ENCODE measurements at regions not wholly inside any gene's neighbourhood (a gene's known extent, or its start where the extent isn't known, plus 50 kb on each side); places are given as distances from the start of the nearest gene placed in this dataset.

DNA sequence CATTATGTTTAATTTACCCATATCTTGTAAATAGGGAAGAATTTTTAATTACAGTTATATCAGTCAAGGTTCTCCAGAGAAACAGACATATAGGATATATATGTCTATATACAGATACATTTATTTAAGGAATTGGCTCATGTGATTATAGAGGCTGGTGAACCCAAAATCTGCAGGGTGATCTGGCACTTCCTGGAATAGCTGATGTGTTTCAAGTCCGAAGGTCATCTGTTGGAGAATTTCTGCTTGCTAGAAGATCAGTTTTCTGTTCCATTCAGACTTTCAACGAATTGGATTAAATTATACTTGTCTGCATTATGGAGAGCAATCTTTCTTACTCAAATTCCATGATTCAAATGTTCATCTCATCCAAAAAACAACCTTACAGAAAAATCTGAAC is 694.6 kb upstream of the DPPA4 start:
- Histone ChIP-seq H2BK20ac (ENCODE audit: low read depth, low read length, poor library complexity, severe bottlenecking) (no peak overlapping the region), H3K27ac (ENCODE audit: insufficient read length, low read depth, low read length) (no peak overlapping the region), H3K18ac (ENCODE audit: insufficient read length, low read depth, low read length) (no peak overlapping the region), H2BK120ac (ENCODE audit: low read depth, low read length, poor library complexity, severe bottlenecking) (no peak overlapping the region), H3K9me3 (ENCODE audit: control insufficient read depth, low read depth, low read length) (no peaks in the 10 kb centered on the region), H3K79me2 (ENCODE audit: insufficient read depth, low read length) (no peaks in the 10 kb centered on the region), H3K27me3 (ENCODE audit: insufficient read depth, low read length) (no peaks in the 10 kb centered on the region), H4K5ac (ENCODE audit: insufficient read length, low read depth, low read length) (no peak overlapping the region), H3K4me2 (ENCODE audit: insufficient read depth, insufficient read length, low read length) (no peak overlapping the region), H4K8ac (replicated peaks; ENCODE audit: insufficient read length, low read depth, low read length) (no peak overlapping the region), H3K4me1 (ENCODE audit: insufficient read depth, low read length) (no peaks in the 10 kb centered on the region), H3K23me2 (ENCODE audit: insufficient read length, low read depth, low read length, poor library complexity, severe bottlenecking) (no peaks in the 10 kb centered on the region), H3K56ac (ENCODE audit: insufficient read length, low read depth, low read length) (no peak overlapping the region), H2BK5ac (ENCODE audit: insufficient read length, low read length) (no peak overlapping the region), H3K4ac (ENCODE audit: low read depth, low read length) (no peak overlapping the region), H4K20me1 (ENCODE audit: control insufficient read depth, insufficient read depth, insufficient read length) (no peaks in the 10 kb centered on the region), H2BK12ac (ENCODE audit: insufficient read length, low read depth, low read length) (no peak overlapping the region), H3K9ac (ENCODE audit: extremely low read depth, insufficient read length, low read length) (no peak overlapping the region), H2AFZ (ENCODE audit: low read length) (no peak overlapping the region), H2AK5ac (ENCODE audit: insufficient read length, low read length) (no peak overlapping the region), H3T11ph (ENCODE audit: low read length) (no peak overlapping the region), H3K14ac (ENCODE audit: insufficient read depth, low read length) (no peak overlapping the region), H3K23ac (ENCODE audit: insufficient read length, low read depth, low read length) (no peak overlapping the region), H3K79me1 (ENCODE audit: insufficient read depth, low read depth, low read length, poor library complexity, severe bottlenecking) (no peaks in the 10 kb centered on the region), H2BK15ac (ENCODE audit: low read depth, low read length) (no peak overlapping the region), H4K91ac (ENCODE audit: insufficient read length, low read depth, low read length) (no peak overlapping the region)
- WGBS (ENCODE audit: extremely low coverage, insufficient read length, low lambda C conversion rate) = no CpG with 5 or more reads among the region's 2 CpGs
- Mint-ChIP-seq H3K27ac (no peak overlapping the region), H3K9me3 (peaks cover 2 to 4% of the 10 kb centered on the region in 2 experiments; a peak in 4 of 5 replicates), H3K4me3 (no peak overlapping the region), H3K4me1 (no peaks in the 10 kb centered on the region), H3K36me3 (ENCODE audit: insufficient read depth in 1 of 3, low read depth in 3 of 3) (peaks cover 0 to 1% (median 0%) of the 10 kb centered on the region in 3 experiments; a peak in 1 of 7 replicates), H3K27me3 (ENCODE audit: low read depth) (no peaks in the 10 kb centered on the region; the same call in 1 of the 2 replicates)
- no peak for DNase-seq
- TF ChIP-seq, protein P1, sequence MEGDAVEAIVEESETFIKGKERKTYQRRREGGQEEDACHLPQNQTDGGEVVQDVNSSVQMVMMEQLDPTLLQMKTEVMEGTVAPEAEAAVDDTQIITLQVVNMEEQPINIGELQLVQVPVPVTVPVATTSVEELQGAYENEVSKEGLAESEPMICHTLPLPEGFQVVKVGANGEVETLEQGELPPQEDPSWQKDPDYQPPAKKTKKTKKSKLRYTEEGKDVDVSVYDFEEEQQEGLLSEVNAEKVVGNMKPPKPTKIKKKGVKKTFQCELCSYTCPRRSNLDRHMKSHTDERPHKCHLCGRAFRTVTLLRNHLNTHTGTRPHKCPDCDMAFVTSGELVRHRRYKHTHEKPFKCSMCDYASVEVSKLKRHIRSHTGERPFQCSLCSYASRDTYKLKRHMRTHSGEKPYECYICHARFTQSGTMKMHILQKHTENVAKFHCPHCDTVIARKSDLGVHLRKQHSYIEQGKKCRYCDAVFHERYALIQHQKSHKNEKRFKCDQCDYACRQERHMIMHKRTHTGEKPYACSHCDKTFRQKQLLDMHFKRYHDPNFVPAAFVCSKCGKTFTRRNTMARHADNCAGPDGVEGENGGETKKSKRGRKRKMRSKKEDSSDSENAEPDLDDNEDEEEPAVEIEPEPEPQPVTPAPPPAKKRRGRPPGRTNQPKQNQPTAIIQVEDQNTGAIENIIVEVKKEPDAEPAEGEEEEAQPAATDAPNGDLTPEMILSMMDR (conservative IDR thresholded peaks at IDR 0.05) = no peak

Measured in H9 (cell line).